Urinary bladder (tissue), 3 donors: ENCODE measurements at regions not wholly inside any gene's neighbourhood (a gene's known extent, or its start where the extent isn't known, plus 50 kb on each side); places are given as distances from the start of the nearest gene placed in this dataset.

Experiments
- DNase-seq: peaks from one replicate; pipeline ENCODE4 v3.0.0-alpha.2; 2015; ENCODE audit errors: extremely low spot score
- H3K27ac ChIP-seq: one replicate; pipeline ENCODE4 v1.5.1; 2013; ENCODE audit warnings: low read depth, mild to moderate bottlenecking, moderate library complexity
- H3K36me3 ChIP-seq: one replicate; pipeline ENCODE4 v1.6.1; 2013; ENCODE audit warnings: mild to moderate bottlenecking, moderate library complexity; ENCODE audit not compliant: insufficient read depth
- H3K4me1 ChIP-seq: one replicate; pipeline ENCODE4 v1.6.1; 2013; ENCODE audit warnings: mild to moderate bottlenecking, moderate library complexity; ENCODE audit not compliant: insufficient read depth
- H3K4me3 ChIP-seq: one replicate; pipeline ENCODE4 v1.5.1; 2013; ENCODE audit warnings: low read depth, low read length
- WGBS: extraction: QIAGEN DNeasy Blood & Tissue Kit; methylation state at CpG from one replicate; pipeline ENCODE4 v1.1.7; 2013; 5-methylcytosine and 5-hydroxymethylcytosine counted together
- donor health status: healthy with polysubstance abuse.
- donor health status: healthy.

- H3K4me1 ChIP-seq = no peaks in the 10 kb centered on the region
- H3K27ac ChIP-seq = no peak overlapping the region
- 67% methylated on average over 5 of the region's 5 CpGs for WGBS
- H3K4me3 ChIP-seq = no peak overlapping the region
- H3K36me3 ChIP-seq = no peaks in the 10 kb centered on the region
- DNase-seq = no peak
Measured at GRCh38 chr4:111797455-111798163, 347.6 kb upstream of the FAM241A start.

DNA sequence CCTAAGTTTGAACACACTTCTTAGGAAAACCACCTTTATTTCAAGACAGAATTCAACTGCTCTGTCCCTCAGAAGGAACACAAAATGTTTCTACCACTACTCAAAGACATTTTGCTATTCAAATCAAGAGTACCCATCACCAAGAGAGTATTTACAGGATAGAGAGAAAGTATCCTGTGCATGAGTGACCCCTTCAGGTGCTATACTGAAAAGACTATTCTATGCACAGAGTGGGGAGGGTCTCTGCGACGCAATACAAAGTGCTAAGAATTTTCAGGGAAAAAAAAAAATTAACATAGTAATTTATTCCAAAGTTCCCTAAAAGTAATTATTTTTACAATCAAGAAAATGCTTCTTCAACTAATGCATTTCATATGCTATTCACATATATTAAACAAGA lies 346.4 kb upstream of the FAM241A start:
- no peak for DNase-seq
- H3K36me3 ChIP-seq = no peaks in the 10 kb centered on the region
- 75% methylated on average over 2 of the region's 2 CpGs for WGBS
- H3K4me1 ChIP-seq = no peaks in the 10 kb centered on the region
- H3K27ac ChIP-seq = no peak overlapping the region
- H3K4me3 ChIP-seq = no peak overlapping the region

- no peaks in the 10 kb centered on the region for H3K36me3 ChIP-seq
- no peak overlapping the region for H3K27ac ChIP-seq
- DNase-seq = no peak
- no peaks in the 10 kb centered on the region for H3K4me1 ChIP-seq
- no peak overlapping the region for H3K4me3 ChIP-seq
- WGBS = 68% methylated on average over 2 of the region's 2 CpGs
Measured at GRCh38 chr4:111800551-111800950, 344.7 kb upstream of the FAM241A start.

DNA sequence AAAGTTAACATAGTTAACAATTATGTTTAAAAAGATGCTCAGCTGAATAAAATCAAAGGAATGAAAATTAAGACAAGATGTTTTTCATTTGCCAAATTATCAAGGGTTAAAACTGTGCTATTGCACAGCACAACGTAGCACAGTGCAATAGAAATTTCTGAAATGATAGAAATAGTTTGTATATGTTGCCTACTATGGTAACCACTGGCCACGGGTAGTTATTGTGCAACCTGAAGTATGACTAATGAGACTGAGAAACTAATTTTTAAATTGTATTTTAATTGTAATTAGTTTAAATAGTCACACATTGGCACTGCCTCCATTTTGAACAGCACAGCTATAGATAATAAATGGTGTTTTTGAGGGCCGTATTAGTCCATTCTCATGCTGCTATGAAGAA lies 343.1 kb upstream of the FAM241A start:
- no peak for DNase-seq
- H3K4me1 ChIP-seq = no peaks in the 10 kb centered on the region
- no peaks in the 10 kb centered on the region for H3K36me3 ChIP-seq
- 71% methylated on average over 3 of the region's 3 CpGs for WGBS
- no peak overlapping the region for H3K4me3 ChIP-seq
- H3K27ac ChIP-seq = no peak overlapping the region

DNA sequence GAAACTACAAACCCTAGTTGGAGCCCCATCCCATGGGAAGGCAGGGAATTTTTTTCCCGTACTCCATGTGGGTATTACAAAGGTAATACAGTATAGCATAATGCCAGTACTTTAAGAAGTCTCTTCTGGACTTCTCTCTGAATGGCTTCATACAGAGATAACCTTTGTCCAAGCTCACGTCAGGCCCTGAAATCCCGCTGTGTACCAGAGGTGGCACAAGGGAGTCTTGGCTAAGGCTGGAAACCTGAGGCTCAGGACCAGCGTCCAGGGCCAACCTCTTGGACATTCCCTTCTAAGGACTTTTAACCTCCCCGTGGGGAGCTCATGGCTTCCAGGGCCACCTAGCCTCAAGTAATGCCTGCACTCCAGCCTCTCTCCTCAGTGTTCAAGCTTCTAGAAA lies 338.9 kb upstream of the FAM241A start:
- H3K4me1 ChIP-seq = no peaks in the 10 kb centered on the region
- no peak overlapping the region for H3K4me3 ChIP-seq
- no peaks in the 10 kb centered on the region for H3K36me3 ChIP-seq
- H3K27ac ChIP-seq = no peak overlapping the region
- no peak for DNase-seq
- WGBS = 70% methylated on average over 5 of the region's 5 CpGs

- H3K36me3 ChIP-seq = no peaks in the 10 kb centered on the region
- WGBS = 46% methylated on average over 5 of the region's 5 CpGs
- H3K4me3 ChIP-seq = no peak overlapping the region
- no peak overlapping the region for H3K27ac ChIP-seq
- H3K4me1 ChIP-seq = no peaks in the 10 kb centered on the region
- no peak for DNase-seq
Measured at GRCh38 chr4:111807576-111807975, 337.7 kb upstream of the FAM241A start.

DNA sequence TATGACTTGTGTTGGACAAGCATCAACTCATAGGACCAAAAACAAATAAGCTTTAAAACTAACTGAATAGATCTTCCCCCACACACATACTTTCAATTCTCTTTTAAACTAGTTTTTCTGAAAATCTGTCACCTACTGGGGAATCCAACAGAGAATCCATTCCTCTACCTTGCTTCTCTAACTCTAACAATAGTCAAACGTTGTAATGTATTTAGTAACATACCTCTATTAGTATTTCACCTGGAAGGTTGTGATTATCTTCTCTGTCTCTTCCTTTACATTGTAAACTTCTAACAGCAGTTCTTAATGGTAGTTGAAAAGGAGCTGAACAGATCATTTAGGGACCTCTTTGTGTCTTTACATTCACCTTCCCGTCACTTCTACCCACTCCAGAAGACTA lies 337.1 kb upstream of the FAM241A start:
- 61% methylated on average over 2 of the region's 2 CpGs for WGBS
- Histone ChIP-seq H3K4me1 (no peaks in the 10 kb centered on the region), H3K27ac (no peak overlapping the region), H3K4me3 (no peak overlapping the region), H3K36me3 (no peaks in the 10 kb centered on the region)
- DNase-seq = no peak

- Histone ChIP-seq H3K27ac (no peak overlapping the region), H3K4me1 (no peaks in the 10 kb centered on the region), H3K4me3 (no peak overlapping the region), H3K36me3 (no peaks in the 10 kb centered on the region)
- DNase-seq = no peak
- whole genome bisulfite sequencing = 28% methylated on average over 2 of the region's 2 CpGs
Measured at GRCh38 chr4:111811661-111812060, 333.6 kb upstream of the FAM241A start.

DNA sequence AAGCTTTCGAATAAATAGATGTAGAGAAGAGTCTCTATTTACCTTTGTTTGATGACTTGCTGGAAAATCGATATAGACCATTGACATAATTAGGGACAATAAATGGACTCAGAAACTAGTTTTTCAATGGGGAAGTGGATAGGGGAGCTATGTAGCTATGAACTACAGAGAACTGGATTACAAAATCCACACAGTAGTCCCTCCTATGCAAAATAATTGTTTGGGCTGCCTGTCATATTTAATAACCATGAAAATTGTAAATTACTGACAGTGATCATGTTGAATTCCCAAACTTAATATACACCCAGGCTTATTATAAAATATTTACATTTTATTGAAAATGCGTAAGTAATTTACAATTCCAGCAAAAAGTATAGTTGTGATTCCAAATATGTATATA lies 333.1 kb upstream of the FAM241A start:
- WGBS = 84% methylated on average over 3 of the region's 3 CpGs
- Histone ChIP-seq H3K4me1 (no peaks in the 10 kb centered on the region), H3K4me3 (no peak overlapping the region), H3K27ac (no peak overlapping the region), H3K36me3 (no peaks in the 10 kb centered on the region)
- no peak for DNase-seq

DNA sequence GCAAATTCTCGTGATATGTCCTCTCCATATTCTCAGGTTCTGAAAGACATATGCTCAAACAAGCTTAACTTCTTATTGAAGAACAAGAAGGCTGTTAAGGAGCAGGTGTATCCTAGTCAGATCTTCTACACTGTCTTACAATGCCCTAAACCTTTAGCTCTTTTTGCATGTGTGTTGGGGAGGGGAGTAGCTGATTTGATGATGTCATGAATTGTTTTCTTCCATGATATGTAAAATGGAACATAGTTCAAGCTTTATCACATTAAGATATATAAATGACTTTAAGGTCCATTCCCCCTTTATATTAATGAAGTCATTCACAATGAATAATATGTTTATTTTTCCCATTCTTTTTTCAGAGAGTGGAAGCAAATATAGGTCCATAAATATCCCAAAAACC lies 332.5 kb upstream of the FAM241A start:
- no peak overlapping the region for H3K27ac ChIP-seq
- no peak for DNase-seq
- 76% methylated on average over 1 of the region's 1 CpG for WGBS
- H3K36me3 ChIP-seq = no peaks in the 10 kb centered on the region
- H3K4me3 ChIP-seq = no peak overlapping the region
- H3K4me1 ChIP-seq = no peaks in the 10 kb centered on the region

GRCh38 chr4:111813555-111814140 lies 331.6 kb upstream of the FAM241A start:
- Histone ChIP-seq H3K36me3 (no peaks in the 10 kb centered on the region), H3K4me3 (no peak overlapping the region), H3K27ac (no peak overlapping the region), H3K4me1 (no peaks in the 10 kb centered on the region)
- no peak for DNase-seq
- WGBS = 39% methylated on average over 3 of the region's 3 CpGs

DNA sequence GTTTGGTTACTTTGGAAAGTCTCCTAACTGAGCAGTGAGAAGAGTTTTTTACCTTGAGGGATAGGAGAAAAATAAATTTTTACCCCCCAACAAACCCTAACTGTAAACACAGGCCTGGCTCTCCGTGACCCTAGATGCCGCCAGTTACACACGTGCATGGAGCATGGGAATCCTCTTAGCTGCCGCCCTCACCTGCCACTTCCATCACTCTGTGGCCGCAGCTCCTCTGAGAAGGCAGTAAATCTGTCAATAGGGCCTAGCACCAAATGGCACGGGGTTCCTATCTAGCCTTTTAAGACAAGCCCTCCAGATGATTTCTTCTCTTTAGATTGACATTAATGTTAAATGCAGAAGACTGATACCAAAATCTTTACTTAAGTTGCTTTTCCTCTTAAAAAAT lies 330.3 kb upstream of the FAM241A start:
- Histone ChIP-seq H3K27ac (no peak overlapping the region), H3K4me1 (no peaks in the 10 kb centered on the region)
- WGBS = 52% methylated on average over 6 of the region's 6 CpGs

DNA sequence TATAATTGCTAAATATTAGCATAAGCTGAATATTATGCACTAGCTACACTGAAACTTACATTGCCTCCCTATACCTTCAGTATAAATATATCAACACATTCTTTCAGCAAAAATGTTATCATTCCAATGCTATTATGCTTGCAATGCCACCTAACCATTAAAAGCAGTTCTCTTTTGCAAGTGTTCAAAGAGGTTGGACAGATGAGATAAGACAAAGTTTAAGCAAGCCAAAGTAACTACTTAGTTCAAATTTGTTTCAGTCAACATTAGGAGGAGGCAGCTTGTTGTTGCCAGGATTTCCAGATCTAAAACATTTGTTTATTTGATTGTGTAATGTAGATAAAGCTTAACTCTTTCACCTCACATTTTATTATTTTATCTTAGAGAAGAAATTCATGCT lies 323.9 kb upstream of the FAM241A start:
- no peak overlapping the region for H3K27ac ChIP-seq
- H3K4me1 ChIP-seq = no peaks in the 10 kb centered on the region
- no peak for DNase-seq
- H3K4me3 ChIP-seq = no peak overlapping the region
- no peaks in the 10 kb centered on the region for H3K36me3 ChIP-seq

More for the DNA sequence above, 330.3 kb upstream of the FAM241A start:
- H3K36me3 ChIP-seq = no peaks in the 10 kb centered on the region
- no peak for DNase-seq
- H3K4me3 ChIP-seq = no peak overlapping the region

DNA sequence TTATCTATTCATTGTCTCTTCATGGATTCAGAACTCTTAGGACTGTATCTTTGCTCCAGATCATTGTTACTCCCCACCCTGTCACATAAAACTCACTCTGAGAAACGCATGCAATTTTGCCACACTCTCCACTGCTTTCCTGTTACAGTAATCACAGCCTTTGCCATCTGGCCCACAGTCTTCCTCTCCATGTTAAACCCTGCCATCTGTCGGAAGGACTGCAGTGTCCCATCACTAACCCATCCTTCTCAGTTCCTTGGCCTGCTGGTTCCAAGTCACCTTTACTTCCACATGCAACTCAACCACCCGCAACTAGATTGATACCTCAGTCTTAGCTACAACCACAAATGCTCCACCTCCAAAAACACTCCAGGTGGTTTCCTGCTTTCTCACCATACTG lies 308.7 kb upstream of the FAM241A start:
- WGBS = 74% methylated on average over 3 of the region's 3 CpGs
- Histone ChIP-seq H3K4me3 (no peak overlapping the region), H3K4me1 (no peaks in the 10 kb centered on the region), H3K27ac (no peak overlapping the region), H3K36me3 (no peaks in the 10 kb centered on the region)
- DNase-seq = no peak

GRCh38 chr4:111837761-111838160 lies 307.5 kb upstream of the FAM241A start:
- DNase-seq = no peak
- Histone ChIP-seq H3K4me1 (no peaks in the 10 kb centered on the region), H3K27ac (no peak overlapping the region), H3K36me3 (no peaks in the 10 kb centered on the region), H3K4me3 (no peak overlapping the region)
- 81% methylated on average over 2 of the region's 2 CpGs for WGBS
